GM12872 (cell line): ENCODE measurements at regions not wholly inside any gene's neighbourhood (a gene's known extent, or its start where the extent isn't known, plus 50 kb on each side); places are given as distances from the start of the nearest gene placed in this dataset.

ENCODE experiments used
- CTCF ChIP-seq: IDR thresholded peaks from 3 replicates; pipeline ENCODE4 v1.5.1; 2011; ENCODE audit warnings: low read depth, mild to moderate bottlenecking, low read length, moderate library complexity; ENCODE audit not compliant: insufficient read depth

DNA sequence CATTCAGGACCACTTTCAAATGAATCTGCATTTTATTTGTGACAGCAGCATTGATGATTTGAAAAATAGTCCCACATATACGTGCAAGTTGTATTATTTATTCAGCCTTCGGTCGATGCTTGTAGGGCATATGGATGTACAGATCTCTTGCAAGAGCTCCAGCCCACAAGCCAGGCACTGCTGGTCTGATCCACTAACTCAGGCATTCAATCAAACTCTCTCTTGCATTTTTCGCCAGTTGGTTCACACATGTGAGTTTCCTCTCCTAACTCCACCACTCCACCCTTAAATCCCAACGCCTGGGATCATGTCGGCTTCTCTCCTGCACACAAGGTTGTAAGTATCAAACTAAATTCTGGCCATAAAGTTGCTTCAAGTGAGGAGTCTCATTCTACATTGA is 318.7 kb downstream of the CYP26B1 start:
- TF ChIP-seq CTCF = no peak

DNA sequence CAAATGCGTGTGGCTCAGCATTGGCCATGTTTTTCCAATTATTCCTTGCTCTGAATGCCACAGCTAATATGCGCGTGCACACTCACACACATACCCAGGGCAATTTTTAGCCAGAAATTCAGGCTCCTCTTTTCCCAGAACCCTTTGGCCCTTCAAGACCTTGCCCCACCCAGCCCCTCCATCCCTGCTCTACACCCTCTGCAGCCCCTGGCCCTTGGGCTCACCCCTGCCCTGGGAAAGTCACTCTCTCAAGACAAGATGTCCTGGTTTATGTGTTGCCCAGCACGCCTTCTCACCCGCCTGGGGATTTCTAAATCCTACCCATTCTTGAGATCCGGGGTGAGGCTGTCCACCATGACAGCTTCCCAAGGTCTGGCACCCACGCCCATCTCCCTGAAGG is 319.7 kb downstream of the CYP26B1 start:
- no peak for TF ChIP-seq CTCF

- no peak for TF ChIP-seq CTCF
Observed at GRCh38 chr2:71827524-71827901, 320.1 kb downstream of the CYP26B1 start.

DNA sequence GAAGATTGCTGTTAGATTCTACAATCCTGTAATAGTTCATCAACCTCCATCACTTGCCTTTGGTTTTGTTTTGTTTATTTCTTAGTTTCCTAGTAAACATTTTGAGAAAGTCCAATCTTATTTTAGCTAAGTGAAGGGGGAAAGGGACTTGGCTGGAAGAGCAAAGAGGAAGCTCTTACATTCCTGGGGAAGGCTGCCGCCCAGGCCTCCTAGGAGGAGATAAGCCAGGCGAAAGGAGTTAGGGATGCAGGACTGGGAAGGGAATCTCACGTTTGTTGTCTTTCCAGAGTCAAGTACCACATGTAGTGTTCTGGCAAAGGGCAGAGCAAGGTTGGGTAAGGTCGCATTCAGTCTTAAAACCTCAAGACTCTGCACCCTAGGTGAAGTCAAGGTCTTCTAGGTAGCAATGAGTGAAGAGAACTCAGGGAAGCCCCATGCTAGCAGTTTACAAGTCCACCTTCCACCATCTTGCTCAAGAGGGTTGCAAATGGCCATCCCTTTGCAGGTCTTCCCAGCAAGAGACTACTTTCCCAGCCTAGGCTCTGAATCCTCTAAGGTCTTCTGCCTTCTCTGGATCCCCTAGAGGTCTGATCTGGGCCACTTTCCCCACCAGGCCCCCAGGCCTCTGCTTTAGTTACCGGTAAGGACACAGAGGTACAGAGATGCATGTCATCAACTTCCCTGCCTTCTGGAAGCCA is 320.7 kb downstream of the CYP26B1 start:
- no peak for TF ChIP-seq CTCF

DNA sequence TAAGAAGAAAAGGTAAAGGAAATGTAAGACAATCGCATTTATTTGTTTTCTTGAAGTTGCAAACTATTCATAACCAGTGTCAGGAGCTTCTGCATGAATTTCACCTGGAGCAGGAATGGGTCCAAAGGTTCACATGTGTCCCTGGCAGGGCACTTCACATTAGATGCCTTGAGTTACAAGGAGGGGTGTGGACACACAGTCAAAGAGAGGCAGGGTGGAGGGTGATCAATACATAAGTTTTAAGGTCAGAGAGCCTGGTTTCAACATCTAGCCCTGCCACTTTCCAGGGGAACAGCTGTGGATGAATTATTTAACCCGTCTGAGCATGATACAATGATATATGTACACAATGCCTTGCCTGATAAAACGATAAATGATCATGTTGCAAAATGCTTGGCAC is 321.4 kb downstream of the CYP26B1 start:
- TF ChIP-seq CTCF = no peak

GRCh38 chr2:71824436-71824835 is 323.2 kb downstream of the CYP26B1 start:
- no peak for TF ChIP-seq CTCF

GRCh38 chr2:71823526-71823925 is 324.1 kb downstream of the CYP26B1 start:
- no peak for TF ChIP-seq CTCF

GRCh38 chr2:71822463-71822862 is 325.2 kb downstream of the CYP26B1 start:
- TF ChIP-seq CTCF = no peak
